Erythroblast (primary cell): ENCODE measurements at regions not wholly inside any gene's neighbourhood (a gene's known extent, or its start where the extent isn't known, plus 50 kb on each side); places are given as distances from the start of the nearest gene placed in this dataset.

Source experiments
- GATA1 ChIP-seq: IDR thresholded peaks from 2 replicates; pipeline ENCODE4 v1.6.1; 2011; ENCODE audit warnings: low read depth, mild to moderate bottlenecking, control low read depth, low read length, moderate library complexity
- POLR2A ChIP-seq: IDR thresholded peaks from 2 replicates; pipeline ENCODE4 v1.6.1; 2011; ENCODE audit warnings: mild to moderate bottlenecking, low read length

DNA sequence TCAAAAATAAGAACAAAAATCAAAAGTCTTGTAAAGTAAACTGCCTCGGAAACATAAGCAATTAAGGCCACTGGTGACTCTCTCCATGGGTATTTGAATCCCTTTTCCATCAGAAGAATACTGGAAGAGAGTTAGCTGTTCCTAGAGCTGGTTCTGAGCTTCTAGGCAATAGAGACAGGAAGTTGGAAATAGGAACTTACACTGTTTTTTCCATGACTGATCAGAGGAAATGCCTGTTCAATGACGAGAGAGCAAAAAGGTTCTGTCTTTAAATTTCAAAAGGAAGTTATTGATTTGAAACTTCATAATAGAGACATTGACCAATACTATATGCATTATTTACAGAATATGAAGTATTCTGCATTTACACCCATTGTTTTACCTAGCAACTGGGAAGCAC lies 503.5 kb upstream of the ARX start:
- TF ChIP-seq POLR2A (no peak), GATA1 (no peak)
